ENCODE measurements at regions not wholly inside any gene's neighbourhood (a gene's known extent, or its start where the extent isn't known, plus 50 kb on each side); places are given as distances from the start of the nearest gene placed in this dataset.

- DNase-seq, result no peak
- ATAC-seq, result no peak
- no peaks in the 10 kb centered on the region for H3K9me3 Mint-ChIP-seq
- intact Hi-C loops (cut with micrococcal nuclease), result no loop called here
- no peaks in the 10 kb centered on the region for H3K36me3 ChIP-seq (ENCODE audit: control insufficient read depth, insufficient read depth, low read length)
- TF ChIP-seq CTCF (IDR thresholded peaks at IDR 0.05), result no peak
- no peak overlapping the region for H3K4me3 ChIP-seq (ENCODE audit: low read length)
- H3K36me3 Mint-ChIP-seq, result no peaks in the 10 kb centered on the region
- H3K27ac ChIP-seq (ENCODE audit: low read length), result no peak overlapping the region
- H3K4me3 Mint-ChIP-seq, result no peak overlapping the region
- WGBS (ENCODE audit: insufficient coverage), result 94% methylated on average over 2 of the region's 2 CpGs
- H3K27me3 Mint-ChIP-seq (ENCODE audit: low read depth in 2 of 2), result no peaks in the 10 kb centered on the region
- H3K4me1 Mint-ChIP-seq, result no peaks in the 10 kb centered on the region
- no peaks in the 10 kb centered on the region for H3K9me3 ChIP-seq (ENCODE audit: control insufficient read depth, insufficient read depth, low read length)
- H3K27ac Mint-ChIP-seq, result no peak overlapping the region
- no peaks in the 10 kb centered on the region for H3K27me3 ChIP-seq (ENCODE audit: control insufficient read depth, insufficient read depth, low read length)
- no peaks in the 10 kb centered on the region for H3K4me1 ChIP-seq (ENCODE audit: control insufficient read depth, insufficient read depth, low read length)
These were observed 322.2 kb downstream of the TMEM121 start for GRCh38 chr14:105848570-105848969.

GRCh38 chr14:105849933-105850626 lies 323.7 kb downstream of the TMEM121 start:
- Histone ChIP-seq H3K27me3 (ENCODE audit: control insufficient read depth, insufficient read depth, low read length) (no peaks in the 10 kb centered on the region), H3K27ac (ENCODE audit: low read length) (no peak overlapping the region), H3K4me3 (ENCODE audit: low read length) (no peak overlapping the region), H3K36me3 (ENCODE audit: control insufficient read depth, insufficient read depth, low read length) (no peaks in the 10 kb centered on the region), H3K9me3 (ENCODE audit: control insufficient read depth, insufficient read depth, low read length) (no peaks in the 10 kb centered on the region), H3K4me1 (ENCODE audit: control insufficient read depth, insufficient read depth, low read length) (peaks cover 4% of the 10 kb centered on the region)
- no peaks in the 10 kb centered on the region for H3K36me3 Mint-ChIP-seq
- H3K27ac Mint-ChIP-seq, result no peak overlapping the region
- no peak overlapping the region for H3K4me3 Mint-ChIP-seq
- no peak for ATAC-seq
- TF ChIP-seq CTCF (IDR thresholded peaks at IDR 0.05), result no peak
- DNase-seq, result no peak
- intact Hi-C loops (cut with micrococcal nuclease), result no loop called here
- H3K27me3 Mint-ChIP-seq (ENCODE audit: low read depth in 2 of 2), result no peaks in the 10 kb centered on the region
- no peaks in the 10 kb centered on the region for H3K4me1 Mint-ChIP-seq
- WGBS (ENCODE audit: insufficient coverage), result 80% methylated on average over 4 of the region's 11 CpGs
- no peaks in the 10 kb centered on the region for H3K9me3 Mint-ChIP-seq

GRCh38 chr14:105850853-105851581 lies 324.6 kb downstream of the TMEM121 start:
- Histone ChIP-seq H3K4me1 (ENCODE audit: control insufficient read depth, insufficient read depth, low read length) (peaks cover 13% of the 10 kb centered on the region), H3K36me3 (ENCODE audit: control insufficient read depth, insufficient read depth, low read length) (no peaks in the 10 kb centered on the region), H3K27ac (ENCODE audit: low read length) (no peak overlapping the region), H3K9me3 (ENCODE audit: control insufficient read depth, insufficient read depth, low read length) (no peaks in the 10 kb centered on the region), H3K4me3 (ENCODE audit: low read length) (no peak overlapping the region), H3K27me3 (ENCODE audit: control insufficient read depth, insufficient read depth, low read length) (no peaks in the 10 kb centered on the region)
- Mint-ChIP-seq H3K9me3 (no peaks in the 10 kb centered on the region), H3K4me3 (no peak overlapping the region), H3K27me3 (ENCODE audit: low read depth in 2 of 2) (no peaks in the 10 kb centered on the region), H3K36me3 (no peaks in the 10 kb centered on the region), H3K4me1 (no peaks in the 10 kb centered on the region), H3K27ac (no peak overlapping the region)
- DNase-seq, result no peak
- ATAC-seq, result no peak
- no peak for TF ChIP-seq CTCF (IDR thresholded peaks at IDR 0.05)
- 89% methylated on average over 27 of the region's 27 CpGs for WGBS (ENCODE audit: insufficient coverage)
- intact Hi-C loops (cut with micrococcal nuclease), result no loop called here

All from natural killer cell (primary cell).